ENCODE measurements at regions not wholly inside any gene's neighbourhood (a gene's known extent, or its start where the extent isn't known, plus 50 kb on each side); places are given as distances from the start of the nearest gene placed in this dataset.

DNA sequence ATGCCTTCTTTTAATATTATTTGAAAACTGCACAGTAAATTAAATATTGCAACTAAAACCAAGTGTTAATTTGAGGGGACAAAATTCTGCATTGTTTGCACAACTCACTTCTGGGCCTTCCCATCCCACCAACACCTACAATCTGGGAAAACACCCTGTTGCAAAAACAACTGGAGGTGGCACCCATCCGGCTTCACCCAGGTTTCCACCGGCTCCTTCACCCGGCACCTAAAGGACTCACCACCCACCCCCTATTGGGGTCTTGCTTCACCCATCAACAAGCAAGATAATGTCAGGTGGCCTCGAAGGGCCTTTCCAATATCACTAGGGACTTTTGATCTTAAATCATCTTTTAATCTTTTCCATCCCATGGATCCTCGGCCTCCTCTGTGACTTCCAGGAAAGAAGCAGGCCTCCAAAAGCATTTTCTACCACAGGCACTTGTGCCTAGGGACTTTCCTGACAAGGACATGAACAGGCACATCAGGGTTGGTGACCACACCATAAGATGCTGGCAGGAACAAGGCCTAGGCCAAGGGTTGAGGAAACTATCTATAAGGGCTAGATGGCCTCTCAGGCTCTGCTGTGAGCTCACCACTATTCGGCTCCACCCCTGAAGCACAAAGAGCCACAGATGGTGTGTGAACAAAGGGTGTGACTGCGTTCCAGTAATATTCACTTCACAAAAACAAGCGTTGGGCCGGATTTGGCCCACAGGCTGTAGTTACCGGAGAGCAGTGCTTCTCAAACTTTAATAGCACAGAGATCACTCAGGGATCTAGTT, 205.1 kb downstream of the AUH start:
- no peak for DNase-seq (ENCODE audit: low read depth in 2 of 2)

DNA sequence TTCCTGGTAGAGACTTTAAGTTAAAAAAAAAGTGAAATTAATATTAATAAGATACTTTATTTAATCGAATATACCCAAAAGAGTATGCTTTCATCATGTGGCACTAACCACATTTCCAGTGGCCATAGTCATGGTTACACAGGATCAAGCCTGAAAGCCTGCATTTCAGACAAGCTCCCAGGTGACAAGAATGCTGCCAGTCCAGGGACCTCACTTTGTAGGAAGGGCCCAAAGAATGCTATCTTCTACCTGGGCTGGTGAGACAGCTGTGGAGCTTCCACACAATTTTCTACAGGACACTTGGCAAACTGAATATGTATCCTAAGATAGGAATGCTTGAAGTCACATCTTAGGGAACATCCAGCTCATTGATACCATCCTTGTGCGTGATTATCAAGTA, 203.8 kb downstream of the AUH start:
- no peak for DNase-seq (ENCODE audit: low read depth in 2 of 2)

DNA sequence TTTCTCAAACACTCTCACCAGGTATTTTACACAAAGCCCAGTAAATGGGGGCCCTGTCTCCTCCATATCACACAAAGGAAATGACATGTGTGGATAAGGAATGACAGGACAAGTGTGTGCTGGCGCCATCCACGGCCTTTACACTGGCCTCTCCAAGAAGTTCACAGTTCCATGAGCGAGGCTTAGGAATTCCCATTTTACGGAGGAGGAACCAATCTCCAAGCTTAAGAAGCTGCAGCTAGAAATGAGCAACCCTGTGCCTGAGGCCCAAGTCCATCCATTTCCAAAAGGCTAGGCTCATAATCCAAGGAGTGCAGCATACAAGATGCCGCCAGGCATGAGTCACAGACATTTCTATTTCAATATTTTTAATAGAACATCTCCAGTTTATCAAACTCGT, 203.4 kb downstream of the AUH start:
- DNase-seq (ENCODE audit: low read depth in 2 of 2): no peak

DNA sequence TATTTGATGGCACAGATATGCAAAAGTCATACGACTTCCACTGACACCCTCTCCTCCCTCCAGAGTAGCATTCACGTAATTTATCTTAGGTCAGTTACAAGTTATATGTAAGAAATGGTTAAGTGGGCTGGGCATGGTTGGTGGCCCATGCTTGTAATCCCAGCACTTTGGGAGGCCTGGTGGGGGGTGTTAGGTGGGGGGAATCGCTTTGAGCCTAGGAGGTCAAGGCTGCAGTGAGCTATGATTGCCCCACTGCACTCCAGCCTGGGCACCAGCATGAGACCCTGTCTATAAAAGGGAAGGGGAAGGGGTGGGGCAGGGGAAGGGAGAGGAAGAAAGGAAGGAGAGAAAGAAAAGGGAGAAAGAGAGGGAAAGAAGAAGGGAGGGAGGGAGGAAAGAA, 202.8 kb downstream of the AUH start:
- DNase-seq (ENCODE audit: low read depth in 2 of 2): no peak

DNA sequence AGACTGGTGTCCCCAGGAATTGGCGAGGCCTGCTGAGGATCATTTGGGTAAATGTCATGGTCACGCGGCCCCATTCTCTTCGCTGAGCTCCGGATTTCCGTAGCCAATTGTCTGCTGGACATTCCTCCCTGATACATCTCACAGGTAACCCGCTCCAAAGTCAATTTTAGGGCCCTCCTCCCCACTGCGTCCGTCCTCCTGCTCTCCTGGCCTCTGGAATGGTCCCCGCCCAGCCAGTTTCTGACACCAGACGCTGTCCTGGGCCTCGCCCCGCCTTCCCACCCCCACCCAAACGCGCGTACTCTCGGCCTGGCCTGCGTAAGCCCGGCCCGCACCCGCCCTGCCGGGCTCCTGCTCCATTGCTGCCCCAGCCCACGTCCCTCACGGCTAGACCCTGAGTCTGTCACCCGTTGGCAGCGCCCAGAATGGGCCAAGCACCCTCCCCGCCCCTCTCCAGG, 202.0 kb downstream of the AUH start:
- DNase-seq (ENCODE audit: low read depth in 2 of 2): no peak

DNA sequence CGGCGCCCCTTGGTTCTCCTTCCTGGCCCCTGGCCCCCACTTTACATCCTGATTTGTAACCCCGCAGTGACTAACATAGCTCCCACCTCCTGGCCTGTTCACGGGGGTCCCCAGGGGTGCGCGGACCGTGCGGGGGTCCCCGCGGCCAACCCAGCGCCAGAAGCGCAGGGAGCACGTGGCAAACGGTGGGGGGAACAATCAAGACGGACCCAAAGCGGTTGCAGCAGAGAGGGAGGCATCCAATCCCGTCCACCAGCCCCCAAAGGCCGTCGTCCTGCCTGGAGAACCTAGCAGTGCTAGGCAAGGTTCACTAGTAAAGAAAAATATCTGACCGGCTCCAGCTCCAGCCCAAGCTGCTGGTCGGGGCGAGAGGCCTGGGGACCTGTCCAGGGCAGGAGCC, 201.5 kb downstream of the AUH start:
- DNase-seq (ENCODE audit: low read depth in 2 of 2): no peak

DNA sequence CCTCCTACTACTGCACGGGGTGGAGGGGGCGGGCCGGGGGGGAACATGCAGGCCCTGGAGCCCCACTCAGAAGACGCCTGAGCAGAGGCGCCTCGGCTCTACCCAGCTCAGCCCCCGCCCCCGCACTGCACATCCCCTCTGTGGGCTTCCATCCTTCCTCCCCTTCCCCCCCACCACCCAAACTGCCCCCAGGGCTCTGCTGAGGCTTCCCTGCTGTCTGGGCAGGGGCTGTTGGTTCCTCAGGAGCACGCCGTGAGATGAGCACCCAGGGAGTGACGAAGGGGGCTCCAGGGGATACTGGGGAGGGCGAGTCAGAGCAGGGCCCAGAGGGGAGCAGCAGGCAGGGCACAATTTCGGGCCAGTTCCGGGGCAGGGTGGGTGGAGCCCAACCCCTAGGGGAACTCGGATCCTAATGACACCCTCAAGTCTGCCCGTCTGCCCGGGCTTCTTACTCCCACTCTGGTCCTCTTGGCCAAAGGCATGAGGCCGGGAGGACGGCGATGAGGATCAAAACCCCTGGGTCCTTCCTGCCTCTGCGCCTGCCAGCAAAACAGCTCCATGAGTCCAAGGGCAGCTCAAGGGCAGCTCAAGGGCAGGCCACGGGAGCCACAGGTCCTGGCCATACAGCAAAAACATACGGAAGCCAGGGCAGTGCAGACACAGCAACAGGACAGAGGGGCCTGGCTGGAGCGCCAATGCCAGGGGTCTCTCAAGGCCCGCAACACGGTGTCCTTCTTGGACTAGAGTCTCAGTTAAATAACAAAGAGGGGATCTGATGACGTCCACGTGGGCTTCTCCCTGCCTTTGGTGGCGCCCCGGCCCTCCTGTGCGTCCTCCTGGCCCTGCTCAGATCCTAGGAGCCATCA, 200.9 kb downstream of the AUH start:
- DNase-seq (ENCODE audit: low read depth in 2 of 2): no peak

DNA sequence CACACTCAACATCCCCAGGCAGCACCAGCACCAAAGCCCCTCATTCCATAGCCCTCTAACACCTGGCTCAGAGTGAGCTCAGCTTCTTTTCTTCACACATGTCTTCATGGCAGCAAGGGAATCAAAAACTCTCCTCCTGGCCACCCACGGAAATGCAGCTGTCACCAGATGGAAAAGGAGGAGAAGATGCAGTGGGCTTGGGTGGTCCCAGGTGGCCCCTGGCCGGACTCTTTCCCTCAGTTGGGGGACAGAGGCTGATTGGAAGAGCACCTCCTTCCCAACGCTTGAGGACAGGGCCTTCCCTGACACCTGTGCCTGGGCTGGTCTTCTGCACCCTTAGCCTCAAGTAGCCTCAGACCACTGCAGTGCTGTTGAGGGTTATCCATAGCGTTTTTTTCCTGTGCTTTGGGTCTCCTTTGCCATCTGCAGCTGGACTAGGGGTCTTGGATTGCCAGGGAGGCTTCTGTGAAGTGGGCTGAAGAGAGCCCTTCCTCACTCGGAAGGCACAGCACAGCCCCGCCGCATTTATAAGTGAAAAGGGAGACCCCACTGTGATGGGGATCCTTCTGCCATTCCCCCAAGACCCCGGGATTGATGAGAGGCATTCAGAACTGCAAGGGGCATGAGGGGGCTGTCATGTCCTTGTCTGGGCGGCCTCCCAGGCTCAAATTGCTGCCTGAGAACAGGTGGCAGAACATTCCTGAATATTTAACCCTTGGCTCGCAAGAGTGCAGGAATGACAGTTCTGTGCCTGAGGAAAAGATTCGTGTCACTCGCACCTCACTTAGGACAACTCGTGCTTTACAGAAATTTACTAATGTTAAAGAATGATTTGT, 200.0 kb downstream of the AUH start:
- DNase-seq (ENCODE audit: low read depth in 2 of 2): no peak

DNA sequence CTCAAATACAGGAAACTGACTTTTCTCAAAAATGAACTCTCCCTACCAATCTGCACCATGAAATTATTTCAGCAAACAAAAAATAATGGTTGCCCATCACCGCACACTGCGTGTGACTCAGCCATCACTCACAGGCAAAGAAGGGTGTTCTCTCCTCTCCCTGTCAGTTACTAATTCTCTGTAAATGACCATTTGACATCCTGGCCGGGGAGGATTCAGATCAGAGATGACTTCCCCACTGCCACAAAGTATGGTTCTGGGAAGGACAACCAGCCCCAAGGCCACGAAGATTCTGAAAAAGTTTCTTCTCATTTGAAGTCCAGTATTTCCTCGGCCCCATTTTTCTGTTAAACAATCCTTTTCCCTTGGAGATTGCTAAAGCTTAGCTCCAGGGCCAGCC, 199.4 kb downstream of the AUH start:
- no peak for DNase-seq (ENCODE audit: low read depth in 2 of 2)

DNA sequence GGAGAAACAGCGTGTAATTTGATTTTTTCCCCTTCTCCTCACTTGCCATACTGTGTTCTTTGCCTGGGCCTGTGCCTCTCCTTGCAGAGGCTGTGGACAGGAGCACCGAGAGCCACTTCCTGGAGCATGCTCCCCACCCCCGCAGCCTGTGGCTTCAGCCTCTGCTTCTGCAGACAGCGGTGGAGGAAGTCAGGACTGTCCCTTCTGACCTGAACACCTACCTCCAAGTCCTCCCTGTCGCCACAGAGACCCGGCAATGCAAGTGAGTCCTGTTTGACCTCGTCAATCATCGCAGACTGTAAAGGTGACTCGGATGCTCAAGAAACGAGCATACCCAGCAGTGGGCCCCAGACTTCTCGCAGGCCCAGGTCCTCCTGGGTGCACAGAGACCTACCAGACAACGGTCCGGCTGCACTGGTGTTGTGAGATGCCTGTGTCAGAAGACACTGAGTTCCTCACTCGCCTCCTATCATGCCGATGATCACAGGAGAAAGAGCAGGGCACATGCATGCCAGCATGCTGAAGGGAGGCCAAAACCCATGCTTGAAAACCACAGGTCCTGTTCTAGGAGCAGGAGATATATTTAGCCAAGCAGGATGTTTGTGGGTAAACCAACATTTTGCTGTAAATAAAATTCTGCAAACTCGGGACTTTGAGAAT, 198.8 kb downstream of the AUH start:
- DNase-seq (ENCODE audit: low read depth in 2 of 2): no peak

DNA sequence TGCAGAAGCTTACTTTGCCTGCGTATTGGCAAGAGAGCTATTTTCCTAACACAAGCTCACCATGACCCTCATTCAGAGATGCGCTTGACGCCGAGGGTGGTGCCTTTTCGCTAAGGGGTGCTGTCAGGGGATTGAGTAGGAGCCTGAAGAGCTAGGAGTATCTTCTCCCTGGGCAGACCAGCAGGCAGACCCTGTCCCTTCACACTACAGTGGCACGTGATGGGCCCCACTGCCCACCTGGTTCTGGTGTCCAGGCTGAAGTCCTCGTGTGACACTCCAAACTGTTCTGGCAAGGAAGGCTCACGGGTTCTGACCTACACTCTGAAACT, 198.3 kb downstream of the AUH start:
- DNase-seq (ENCODE audit: low read depth in 2 of 2): no peak

DNA sequence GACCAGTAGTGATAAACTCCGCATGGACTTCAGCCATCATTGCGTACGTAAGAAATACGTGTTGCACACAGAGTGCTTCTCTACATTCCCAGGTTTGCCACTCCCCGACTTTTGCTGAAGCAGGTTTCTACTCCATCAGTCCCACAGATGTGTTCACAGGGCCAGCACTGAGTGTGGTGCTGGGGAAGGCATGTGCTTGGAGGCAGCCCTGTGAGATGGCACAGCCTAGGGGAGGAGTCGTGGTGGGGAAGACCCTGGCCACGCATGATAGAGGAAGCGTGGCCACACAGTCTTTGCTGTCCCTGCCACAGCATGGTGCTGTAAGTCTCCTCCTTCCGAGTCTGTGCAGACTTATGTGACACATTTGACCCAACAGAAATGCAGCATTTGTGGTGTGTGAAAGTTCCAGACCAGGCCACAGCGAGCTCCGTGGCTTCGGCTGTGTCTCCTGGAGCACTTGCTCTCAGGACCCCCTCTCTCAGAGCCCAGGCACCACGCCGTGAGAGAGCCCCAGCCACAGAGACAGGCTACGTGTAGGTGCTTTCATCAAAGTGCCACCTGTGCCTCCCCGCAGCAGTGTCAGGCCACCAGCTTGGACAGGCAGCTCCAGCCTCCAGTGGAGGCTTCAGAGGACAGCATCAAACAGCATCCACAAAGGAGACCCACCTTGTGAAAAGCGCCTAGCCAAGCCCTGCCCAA, 197.8 kb downstream of the AUH start:
- no peak for DNase-seq (ENCODE audit: low read depth in 2 of 2)

Measured in fibroblast of skin of left biceps (primary cell).